ENCODE measurements at regions not wholly inside any gene's neighbourhood (a gene's known extent, or its start where the extent isn't known, plus 50 kb on each side); places are given as distances from the start of the nearest gene placed in this dataset.

DNA sequence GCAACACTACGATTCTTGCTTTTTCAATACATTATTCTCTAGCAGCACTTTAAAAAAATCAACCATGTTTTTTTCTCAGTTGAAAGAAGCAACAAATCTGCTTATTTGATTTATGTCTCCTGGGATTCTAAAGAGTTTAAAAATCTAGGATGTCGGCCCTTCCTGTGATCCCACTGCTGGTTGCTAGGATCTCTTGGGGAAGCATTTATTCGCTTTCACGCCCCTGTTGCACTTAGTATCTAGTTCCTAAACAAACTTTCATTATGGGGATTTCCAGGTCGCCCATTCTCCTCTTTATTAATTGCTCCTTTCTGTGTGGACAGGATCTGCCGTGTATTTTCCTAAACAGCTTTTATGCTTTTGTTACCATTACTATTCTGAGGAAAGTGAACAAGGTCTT is 313.5 kb downstream of the AGTPBP1 start:
- DNase-seq = no peak

DNA sequence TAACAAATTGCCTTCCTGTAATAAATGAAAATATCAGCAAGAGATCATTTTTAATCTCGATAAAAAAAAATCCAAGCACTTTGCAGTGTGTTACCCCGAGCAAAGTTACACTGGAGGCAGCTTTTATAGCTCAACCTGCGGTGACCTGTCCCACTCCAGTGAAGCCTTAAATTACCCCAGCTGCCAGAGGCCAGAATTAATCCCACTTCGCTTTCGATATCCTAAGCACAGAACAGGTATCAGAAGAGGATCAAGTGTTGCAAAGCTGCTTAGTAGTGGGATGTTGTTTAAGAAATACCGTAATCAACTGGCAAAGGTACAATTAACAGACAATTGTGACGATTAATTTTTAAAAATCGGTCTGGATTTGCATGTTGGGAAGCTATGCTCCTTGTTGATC is 314.0 kb downstream of the AGTPBP1 start:
- no peak for DNase-seq

GRCh38 chr9:85425153-85425611 is 316.6 kb downstream of the AGTPBP1 start:
- peak; percentile 59 for DNase-seq

DNA sequence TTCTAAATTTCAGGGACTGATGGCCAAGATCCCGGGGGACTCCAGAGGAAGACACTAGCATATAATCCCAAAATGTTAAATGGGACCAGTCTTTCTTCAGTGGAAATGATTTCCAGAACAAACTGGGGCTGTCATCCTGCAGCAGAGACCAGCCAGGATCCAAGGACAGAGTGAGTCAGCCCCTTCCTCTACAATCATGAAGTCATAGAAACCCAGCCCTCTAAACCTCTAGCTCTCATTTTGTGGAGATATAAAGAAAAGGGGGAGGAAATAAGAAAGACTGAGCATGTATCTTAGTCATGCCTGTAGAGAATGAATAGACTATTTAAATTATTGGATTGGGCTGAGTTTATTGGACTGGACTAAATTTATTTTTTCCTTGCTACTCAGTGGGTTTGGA is 318.3 kb downstream of the AGTPBP1 start:
- DNase-seq = no peak

GRCh38 chr9:85421641-85422040 is 320.1 kb downstream of the AGTPBP1 start:
- DNase-seq = peak; percentile 66

DNA sequence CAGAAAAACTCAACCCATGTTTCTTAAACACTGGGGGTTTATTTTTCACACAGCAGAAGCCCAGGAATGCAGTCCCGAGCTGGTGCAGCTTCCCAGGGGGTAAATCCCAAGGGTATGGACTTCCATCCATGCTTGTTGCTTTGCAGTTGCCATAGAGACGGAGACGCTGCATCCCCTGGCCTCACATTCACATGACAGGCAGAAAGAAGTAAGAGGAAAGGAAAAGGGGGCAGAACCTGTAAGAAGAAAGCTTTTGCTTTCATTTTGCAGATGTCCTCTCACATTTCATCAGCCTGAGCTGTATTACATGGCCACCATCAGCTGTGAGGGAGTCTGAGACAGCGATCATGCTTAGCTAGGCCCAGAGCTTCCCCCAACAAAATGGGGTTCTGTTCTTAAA is 321.0 kb downstream of the AGTPBP1 start:
- peak; percentile 79 for DNase-seq

DNA sequence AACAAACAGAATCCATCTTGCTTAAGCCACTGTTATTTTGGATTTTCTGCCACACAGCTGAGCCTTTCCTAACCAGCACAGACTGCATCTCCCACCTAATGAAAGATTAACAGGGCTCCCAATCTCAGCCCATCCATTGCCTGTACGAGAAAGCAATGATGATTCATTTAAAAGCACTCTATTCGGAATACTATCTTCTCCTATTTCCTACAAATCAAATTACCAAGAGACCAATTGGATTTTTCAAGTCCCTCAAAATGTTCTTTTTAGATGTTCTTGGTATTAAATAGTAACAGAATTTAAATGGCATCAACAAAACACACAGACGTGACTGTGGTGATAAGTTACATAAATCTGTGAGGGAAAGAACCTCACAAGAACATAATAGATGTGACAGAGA is 324.1 kb downstream of the AGTPBP1 start:
- DNase-seq = no peak

- no peak for DNase-seq
Observed at GRCh38 chr9:85416715-85417114, 325.0 kb downstream of the AGTPBP1 start.

GRCh38 chr9:85414390-85414789 is 327.4 kb downstream of the AGTPBP1 start:
- no peak for DNase-seq

GRCh38 chr9:85408494-85408893 is 333.3 kb downstream of the AGTPBP1 start:
- DNase-seq = no peak

DNA sequence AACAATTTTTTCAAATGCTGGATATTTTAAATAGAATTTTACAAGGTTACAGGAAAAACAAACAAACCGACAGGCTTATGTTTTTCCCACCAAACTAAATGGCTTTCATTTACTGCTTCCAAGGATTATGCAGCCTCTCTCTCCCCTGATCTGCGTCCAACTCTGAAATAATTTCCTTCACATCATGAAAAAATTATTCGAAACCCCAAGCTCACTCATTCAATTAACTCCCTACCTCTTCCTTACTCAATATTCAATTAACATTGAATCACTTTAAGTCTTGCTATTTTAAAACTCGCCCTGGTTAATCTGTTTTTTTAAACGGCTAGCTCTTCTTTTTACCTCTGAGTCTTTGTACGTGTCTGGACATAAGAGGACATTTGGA is 336.2 kb downstream of the AGTPBP1 start:
- DNase-seq = no peak

DNA sequence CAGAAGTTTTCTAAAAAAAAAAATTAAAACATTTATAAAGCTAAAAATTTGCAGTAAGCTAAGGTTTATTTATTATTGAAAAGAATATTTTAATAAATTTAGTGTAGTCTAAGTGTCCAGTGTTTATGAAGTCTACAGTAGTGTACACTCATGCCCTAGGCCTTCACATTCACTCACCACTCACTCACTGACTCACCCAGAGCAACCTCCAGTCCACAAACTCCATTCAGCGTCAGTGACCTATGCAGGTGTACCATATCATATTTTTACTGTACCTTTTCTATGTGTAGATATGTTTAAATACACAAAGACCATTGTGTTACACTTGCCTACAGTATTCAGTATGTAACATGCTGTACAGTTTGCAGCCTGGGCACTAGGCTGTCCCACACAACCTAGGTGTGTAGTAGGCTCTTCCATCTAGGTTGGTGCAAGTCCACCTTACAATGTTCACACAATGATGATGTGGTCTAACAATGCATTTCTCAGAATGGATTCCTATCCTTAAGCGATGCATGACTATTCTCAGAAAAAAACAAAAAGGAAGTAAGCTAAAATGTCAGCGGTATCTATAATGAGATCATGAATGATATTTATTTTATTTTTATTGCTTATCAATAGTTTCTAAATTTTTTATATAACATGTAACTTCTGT is 336.7 kb downstream of the AGTPBP1 start:
- no peak for DNase-seq

- DNase-seq = no peak
Observed at GRCh38 chr9:85402551-85402950, 339.2 kb downstream of the AGTPBP1 start.

- DNase-seq = no peak
Observed at GRCh38 chr9:85401998-85402397, 339.8 kb downstream of the AGTPBP1 start.

DNA sequence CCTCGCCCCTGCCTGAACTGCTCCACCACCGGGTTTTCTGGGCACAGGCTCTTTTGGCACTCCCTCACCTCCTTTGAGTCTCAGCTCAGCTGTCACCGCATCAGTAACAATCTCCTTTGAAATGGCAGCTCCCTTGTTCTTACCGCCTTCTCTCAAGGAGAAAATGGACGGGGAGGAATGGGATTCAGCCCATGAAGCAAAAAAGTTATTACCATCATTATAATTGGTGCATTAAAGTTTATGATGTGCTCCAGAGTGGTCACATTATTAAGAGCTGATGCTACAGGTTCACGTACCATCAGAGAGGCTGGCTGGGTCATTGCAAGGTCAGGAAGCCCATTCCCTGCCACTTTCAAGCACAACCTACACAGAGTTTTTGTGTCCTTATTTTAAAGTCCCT is 344.7 kb downstream of the AGTPBP1 start:
- no peak for DNase-seq

DNA sequence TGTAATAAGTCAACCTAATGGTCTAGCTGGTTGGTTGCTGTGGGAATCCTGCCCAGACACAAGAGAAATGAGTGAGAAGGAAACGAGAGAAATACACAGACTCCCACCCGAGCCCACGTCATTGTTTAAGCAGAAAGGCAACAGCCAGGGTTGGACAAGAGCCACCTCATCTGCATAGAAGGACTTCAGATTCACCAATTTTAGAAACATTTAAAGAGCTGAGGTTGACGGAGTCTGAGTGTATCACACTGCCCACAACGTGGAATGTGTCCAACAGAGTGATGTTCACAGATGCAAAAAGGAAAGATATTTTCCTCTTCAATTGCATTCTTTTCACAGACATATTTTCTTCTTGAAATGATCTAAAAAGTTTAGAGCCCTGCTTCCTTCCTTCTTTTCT is 349.5 kb downstream of the AGTPBP1 start:
- DNase-seq = no peak

GRCh38 chr9:85377731-85378289 is 363.9 kb downstream of the AGTPBP1 start:
- DNase-seq = peak; percentile 24

- no peak for DNase-seq
Observed at GRCh38 chr9:85368781-85369180, 373.0 kb downstream of the AGTPBP1 start.

GRCh38 chr9:85359161-85359560 is 382.6 kb downstream of the AGTPBP1 start:
- no peak for DNase-seq

DNA sequence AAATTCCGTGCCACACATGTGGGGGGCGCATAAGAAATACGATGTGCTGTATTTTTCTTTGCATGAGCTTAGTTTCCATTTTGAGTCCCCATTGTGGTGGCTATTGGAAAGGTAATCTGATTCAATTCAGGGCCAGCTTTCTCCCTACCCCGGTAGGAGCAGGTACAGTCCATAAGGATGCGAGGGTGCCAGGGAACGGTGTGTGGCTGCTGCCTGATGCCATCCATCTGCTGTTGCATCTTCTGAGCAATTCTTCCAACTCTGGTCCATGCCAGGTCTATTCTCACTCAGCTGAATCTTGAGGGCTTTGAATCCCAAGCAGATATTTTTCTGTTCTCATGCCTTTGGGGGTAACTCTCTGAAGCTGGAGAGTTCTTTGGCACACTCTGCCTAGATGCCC is 392.7 kb downstream of the AGTPBP1 start:
- DNase-seq = no peak

- no peak for DNase-seq
Observed at GRCh38 chr9:85347541-85347940, 394.2 kb downstream of the AGTPBP1 start.

DNA sequence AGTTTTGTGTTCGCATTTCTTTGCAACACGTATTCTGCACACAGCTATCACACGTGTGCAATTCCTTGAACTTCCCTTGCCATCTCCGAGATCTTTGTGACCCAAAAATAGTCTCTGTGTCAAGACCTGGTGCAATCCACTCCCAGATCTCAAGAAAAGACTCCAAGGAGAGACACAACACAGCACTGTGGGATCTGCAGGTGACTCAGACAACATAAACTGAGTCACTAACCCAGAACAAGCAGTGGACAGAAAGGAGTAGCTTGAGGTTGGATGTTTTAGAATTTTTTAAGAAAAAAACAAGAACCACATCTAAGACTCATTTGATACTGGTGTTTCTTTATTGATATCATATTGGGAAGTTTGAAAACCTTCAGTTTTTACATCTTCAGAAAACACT is 396.9 kb downstream of the AGTPBP1 start:
- no peak for DNase-seq

- DNase-seq = no peak
Observed at GRCh38 chr9:85339338-85339737, 402.4 kb downstream of the AGTPBP1 start.

DNA sequence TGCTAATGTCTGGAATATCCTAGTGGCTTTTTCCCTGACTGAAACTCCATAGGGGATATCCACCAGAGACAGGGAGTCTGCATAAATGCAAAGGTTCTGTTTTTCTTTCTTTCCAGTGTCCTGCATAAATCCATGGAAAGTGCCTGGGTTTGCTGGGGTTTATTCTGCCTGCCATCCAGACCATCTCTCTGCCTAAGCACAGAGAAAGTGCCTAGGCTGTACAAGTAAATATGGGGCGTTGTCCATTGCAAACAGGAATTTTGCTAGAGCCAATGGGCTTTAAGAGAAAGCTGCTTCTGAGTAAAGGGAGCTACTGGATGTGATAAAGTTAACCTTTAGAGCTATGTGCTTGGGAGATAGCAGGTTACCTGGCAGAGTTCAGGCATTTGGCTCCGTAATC is 407.5 kb downstream of the AGTPBP1 start:
- no peak for DNase-seq

GRCh38 chr9:85332487-85332886 is 409.3 kb downstream of the AGTPBP1 start:
- DNase-seq = peak; percentile 4
